Mesenchymal stem cell (in vitro differentiated cells and primary cell): ENCODE measurements at regions not wholly inside any gene's neighbourhood (a gene's known extent, or its start where the extent isn't known, plus 50 kb on each side); places are given as distances from the start of the nearest gene placed in this dataset.

Source experiments
- DNase-seq: peaks from one replicate; pipeline ENCODE4 v3.0.0-alpha.2; 2013
- H2AFZ ChIP-seq: one replicate; pipeline ENCODE4 v1.6.1; 2013; ENCODE audit warnings: low read depth, mild to moderate bottlenecking, control low read depth, inconsistent platforms, low read length, moderate library complexity
- H2AK5ac ChIP-seq: 2 replicates; pipeline ENCODE4 v1.6.1; 2013; ENCODE audit warnings: low read length, moderate library complexity, mild to moderate bottlenecking, inconsistent platforms; ENCODE audit not compliant: severe bottlenecking
- H2BK120ac ChIP-seq: one replicate; pipeline ENCODE4 v1.6.1; 2013; ENCODE audit warnings: low read depth, mild to moderate bottlenecking, inconsistent platforms, low read length, moderate library complexity
- H2BK12ac ChIP-seq, 2 experiments: one replicate each; pipeline ENCODE4 v1.6.1; 2013; ENCODE audit warnings: inconsistent platforms in 2 of 2, low read length in 2 of 2, mild to moderate bottlenecking in 2 of 2, moderate library complexity in 2 of 2, control low read depth in 1 of 2
- H2BK15ac ChIP-seq: one replicate; pipeline ENCODE4 v1.6.1; 2013; ENCODE audit warnings: mild to moderate bottlenecking, low read depth, inconsistent platforms; ENCODE audit not compliant: poor library complexity, severe bottlenecking
- H2BK5ac ChIP-seq: 2 replicates; pipeline ENCODE4 v1.6.1; 2013; ENCODE audit warnings: low read depth, mild to moderate bottlenecking, low read length, control low read depth, inconsistent platforms; ENCODE audit not compliant: poor library complexity, severe bottlenecking
- H3K14ac ChIP-seq, 2 experiments: one replicate each; pipeline ENCODE4 v1.6.1; 2013; ENCODE audit warnings: inconsistent platforms in 2 of 2, low read length in 2 of 2, control low read depth in 1 of 2, mild to moderate bottlenecking in 1 of 2, moderate library complexity in 1 of 2
- H3K18ac ChIP-seq, 2 experiments: one replicate each; pipeline ENCODE4 v1.6.1; 2013; ENCODE audit warnings: inconsistent platforms in 2 of 2, low read length in 2 of 2, control low read depth in 1 of 2, low read depth in 1 of 2, mild to moderate bottlenecking in 1 of 2
- H3K23ac ChIP-seq, 2 experiments: one replicate each; pipeline ENCODE4 v1.6.1; 2013; ENCODE audit warnings: inconsistent platforms in 2 of 2, low read length in 2 of 2, mild to moderate bottlenecking in 2 of 2, moderate library complexity in 2 of 2, control low read depth in 1 of 2
- H3K27ac ChIP-seq: 2 replicates; pipeline ENCODE4 v1.5.1; 2013; ENCODE audit warnings: mild to moderate bottlenecking, moderate library complexity, low read length, control low read depth, inconsistent platforms; ENCODE audit not compliant: poor library complexity, severe bottlenecking
- H3K27me3 ChIP-seq, 2 experiments: 2 replicates each; pipeline versions ENCODE4 v1.6.1 to v1.7.0; 2013; ENCODE audit warnings: low read length in 2 of 2, mild to moderate bottlenecking in 2 of 2, moderate library complexity in 2 of 2, control low read depth in 1 of 2, inconsistent platforms in 1 of 2; ENCODE audit not compliant: control insufficient read depth in 1 of 2, insufficient read depth in 1 of 2
- H3K36me3 ChIP-seq, 2 experiments: 2 replicates each; pipeline versions ENCODE4 v1.6.1 to v1.7.0; 2013; ENCODE audit warnings: low read length in 2 of 2, control low read depth in 1 of 2, inconsistent platforms in 1 of 2, low read depth in 1 of 2, mild to moderate bottlenecking in 1 of 2; ENCODE audit not compliant: insufficient read depth in 2 of 2, control insufficient read depth in 1 of 2
- H3K4ac ChIP-seq, 2 experiments: one replicate each; pipeline ENCODE4 v1.6.1; 2013; ENCODE audit warnings: inconsistent platforms in 2 of 2, low read length in 2 of 2, mild to moderate bottlenecking in 2 of 2, moderate library complexity in 2 of 2, control low read depth in 1 of 2, low read depth in 1 of 2
- H3K4me1 ChIP-seq: 2 replicates; pipeline ENCODE4 v1.6.1; 2013; ENCODE audit warnings: low read depth, low read length, control low read depth; ENCODE audit not compliant: control insufficient read depth, insufficient read depth
- H3K4me2 ChIP-seq: 2 replicates; pipeline ENCODE4 v1.6.1; 2013; ENCODE audit warnings: low read length, mild to moderate bottlenecking, inconsistent platforms; ENCODE audit not compliant: poor library complexity, severe bottlenecking
- H3K4me3 ChIP-seq, 2 experiments: 2 replicates each; pipeline versions ENCODE4 v1.5.1 to v1.7.0; 2013; ENCODE audit warnings: low read length in 2 of 2, mild to moderate bottlenecking in 2 of 2, control low read depth in 1 of 2, low read depth in 1 of 2; ENCODE audit not compliant: insufficient read depth in 1 of 2
- H3K79me1 ChIP-seq: replicated peaks from 2 replicates; pipeline ENCODE4 v1.6.1; 2013; ENCODE audit warnings: mild to moderate bottlenecking, control low read depth, low read length, inconsistent platforms; ENCODE audit not compliant: poor library complexity, severe bottlenecking
- H3K9ac ChIP-seq: 2 replicates; pipeline ENCODE4 v1.7.0; 2013; ENCODE audit warnings: mild to moderate bottlenecking, low read length, moderate library complexity
- H3K9me3 ChIP-seq: 2 replicates; pipeline ENCODE4 v1.7.0; 2013; ENCODE audit warnings: mild to moderate bottlenecking, low read length; ENCODE audit not compliant: control insufficient read depth
- H4K8ac ChIP-seq: one replicate; pipeline ENCODE4 v1.6.1; 2013; ENCODE audit warnings: inconsistent platforms, mild to moderate bottlenecking, low read length, moderate library complexity
- H4K91ac ChIP-seq: one replicate; pipeline ENCODE4 v1.6.1; 2013; ENCODE audit warnings: mild to moderate bottlenecking, low read length, inconsistent platforms
- WGBS: methylation state at CpG from one replicate; pipeline ENCODE4 v1.1.7; 2013; ENCODE audit warnings: mixed read lengths; 5-methylcytosine and 5-hydroxymethylcytosine counted together

DNA sequence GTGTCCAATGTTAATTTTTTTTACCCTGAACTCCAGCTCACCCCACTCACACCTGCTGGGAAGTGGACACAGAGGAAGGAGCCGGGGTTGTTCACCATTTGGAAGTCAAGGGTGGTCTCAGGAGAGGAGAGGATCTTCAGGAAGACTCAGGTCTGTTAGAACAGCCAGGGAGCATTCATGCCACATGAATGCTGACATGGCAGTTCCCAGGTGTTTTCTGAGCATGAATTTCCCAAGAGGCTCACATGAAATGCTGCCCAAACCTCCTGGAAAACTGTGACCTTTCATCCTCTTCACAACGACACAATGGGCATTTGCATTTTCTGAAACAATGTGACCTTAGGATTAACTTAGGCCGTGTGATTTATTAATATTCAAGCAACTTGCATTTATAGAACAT, 2409.2 kb downstream of the TP53TG3F start:
- no peak overlapping the region for H3K4ac ChIP-seq
- no peaks in the 10 kb centered on the region for H3K79me1 ChIP-seq

DNA sequence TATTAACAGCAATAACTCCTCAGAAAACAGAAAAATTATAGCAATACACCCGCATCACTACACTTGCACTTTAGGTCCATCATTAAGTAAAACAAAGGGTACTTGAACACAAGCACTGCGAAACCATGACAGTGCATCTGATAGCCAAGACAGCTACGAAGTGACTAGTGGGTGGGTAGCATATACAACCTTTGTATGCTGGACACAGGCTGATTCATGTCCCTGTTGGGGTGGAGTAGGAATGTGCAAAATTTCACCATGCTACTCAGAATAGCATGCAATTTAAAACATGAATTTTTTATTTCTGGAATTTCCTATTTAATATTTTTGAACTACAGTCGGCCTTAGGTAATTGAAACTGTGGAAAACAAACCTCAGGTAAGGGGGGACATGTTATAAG, 2414.1 kb downstream of the TP53TG3F start:
- Histone ChIP-seq H2BK120ac (no peak overlapping the region), H3K79me1 (no peaks in the 10 kb centered on the region), H2BK15ac (no peak overlapping the region), H3K9ac (no peak overlapping the region), H3K4me1 (no peaks in the 10 kb centered on the region), H2BK12ac (no peak overlapping the region), H4K8ac (no peak overlapping the region), H3K4me3 (no peak overlapping the region), H3K23ac (no peak overlapping the region), H3K9me3 (peaks cover 36% of the 10 kb centered on the region), H3K36me3 (no peaks in the 10 kb centered on the region), H2AFZ (no peak overlapping the region), H3K27ac (no peak overlapping the region), H3K27me3 (no peaks in the 10 kb centered on the region), H3K14ac (no peak overlapping the region), H4K91ac (no peak overlapping the region), H2AK5ac (no peak overlapping the region), H3K18ac (no peak overlapping the region), H2BK5ac (no peak overlapping the region), H3K4ac (no peak overlapping the region), H3K4me2 (no peak overlapping the region)
- 73% methylated on average over 3 of the region's 4 CpGs for WGBS
- no peak for DNase-seq

More for the DNA sequence above, 2409.2 kb downstream of the TP53TG3F start:
- WGBS: 0% methylated on average over 1 of the region's 3 CpGs
- H3K36me3 ChIP-seq: no peaks in the 10 kb centered on the region
- H3K4me1 ChIP-seq: no peaks in the 10 kb centered on the region
- H3K23ac ChIP-seq: no peak overlapping the region
- no peak overlapping the region for H3K14ac ChIP-seq
- no peak overlapping the region for H3K4me3 ChIP-seq
- no peak overlapping the region for H3K18ac ChIP-seq
- no peak overlapping the region for H2BK15ac ChIP-seq
- no peak overlapping the region for H4K91ac ChIP-seq
- no peak for DNase-seq
- no peak overlapping the region for H2BK12ac ChIP-seq
- no peaks in the 10 kb centered on the region for H3K27me3 ChIP-seq
- H3K27ac ChIP-seq: no peak overlapping the region
- H2AFZ ChIP-seq: no peak overlapping the region
- no peak overlapping the region for H2BK120ac ChIP-seq
- no peak overlapping the region for H2AK5ac ChIP-seq
- no peak overlapping the region for H3K9ac ChIP-seq
- H3K4me2 ChIP-seq: no peak overlapping the region
- peaks cover 47% of the 10 kb centered on the region for H3K9me3 ChIP-seq
- no peak overlapping the region for H4K8ac ChIP-seq
- no peak overlapping the region for H2BK5ac ChIP-seq

DNA sequence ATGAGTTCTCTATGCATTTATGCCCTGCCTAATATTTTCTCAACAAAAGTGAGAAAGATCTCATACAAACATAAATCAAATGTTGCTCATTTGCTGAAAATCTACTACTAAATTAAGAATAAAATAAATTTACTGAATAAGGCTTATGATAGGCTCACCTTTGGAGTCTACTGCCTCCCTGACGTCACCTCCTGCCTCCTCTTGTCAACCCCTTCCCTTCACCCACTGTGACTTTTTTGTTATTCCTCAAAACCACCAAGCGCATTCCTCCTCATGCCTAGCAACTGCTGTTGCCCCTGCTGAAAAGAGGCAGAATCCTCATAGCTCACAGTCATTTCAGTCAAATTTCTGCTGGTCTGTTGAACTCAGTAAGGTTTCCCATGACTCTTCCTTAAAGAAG, 2422.2 kb downstream of the TP53TG3F start:
- no peak for DNase-seq
- no peak overlapping the region for H2AK5ac ChIP-seq

GRCh38 chr16:35906440-35906839, 2447.0 kb downstream of the TP53TG3F start:
- no peak overlapping the region for H3K4me2 ChIP-seq
- H3K4me3 ChIP-seq: no peak overlapping the region
- H3K4ac ChIP-seq: no peak overlapping the region
- no peak for DNase-seq
- no peak overlapping the region for H3K18ac ChIP-seq
- H2AFZ ChIP-seq: no peak overlapping the region
- no peak overlapping the region for H2BK12ac ChIP-seq
- no peak overlapping the region for H2AK5ac ChIP-seq
- H4K8ac ChIP-seq: no peak overlapping the region
- no peak overlapping the region for H2BK120ac ChIP-seq
- H3K23ac ChIP-seq: no peak overlapping the region
- peaks cover 21% of the 10 kb centered on the region for H3K9me3 ChIP-seq
- 100% methylated on average over 1 of the region's 1 CpG for WGBS
- H3K27me3 ChIP-seq: no peaks in the 10 kb centered on the region
- no peak overlapping the region for H3K14ac ChIP-seq
- H4K91ac ChIP-seq: no peak overlapping the region
- no peak overlapping the region for H2BK5ac ChIP-seq
- no peaks in the 10 kb centered on the region for H3K36me3 ChIP-seq
- H3K79me1 ChIP-seq: no peaks in the 10 kb centered on the region
- no peak overlapping the region for H3K9ac ChIP-seq
- no peak overlapping the region for H2BK15ac ChIP-seq
- H3K4me1 ChIP-seq: no peaks in the 10 kb centered on the region
- no peak overlapping the region for H3K27ac ChIP-seq

More for the DNA sequence above, 2422.2 kb downstream of the TP53TG3F start:
- Histone ChIP-seq H3K36me3 (no peaks in the 10 kb centered on the region), H3K4me1 (no peaks in the 10 kb centered on the region), H3K9me3 (peaks cover 23% of the 10 kb centered on the region), H3K4ac (no peak overlapping the region), H3K27ac (no peak overlapping the region), H3K23ac (no peak overlapping the region), H2BK12ac (no peak overlapping the region), H2BK5ac (no peak overlapping the region), H3K4me2 (no peak overlapping the region), H3K14ac (no peak overlapping the region), H4K8ac (no peak overlapping the region), H3K18ac (no peak overlapping the region), H3K79me1 (no peaks in the 10 kb centered on the region), H2BK15ac (no peak overlapping the region), H2BK120ac (no peak overlapping the region), H3K4me3 (no peak overlapping the region), H4K91ac (no peak overlapping the region), H3K9ac (no peak overlapping the region), H2AFZ (no peak overlapping the region), H3K27me3 (no peaks in the 10 kb centered on the region)
- WGBS: 59% methylated on average over 2 of the region's 2 CpGs
